Endothelial cell of umbilical vein (primary cell): ENCODE measurements at regions not wholly inside any gene's neighbourhood (a gene's known extent, or its start where the extent isn't known, plus 50 kb on each side); places are given as distances from the start of the nearest gene placed in this dataset.

ENCODE experiments used
- BruUV-seq: library from RNA; stranded (reverse); fragments of 400-500 nt; replicated peaks from 2 replicates; lab custom pipeline; 2021; lab: Mats Ljungman, UMichigan
- CTCF ChIA-PET: fragments of 300-600, 350-600 bp; sonication (Branson Sonifier 250); formaldehyde crosslinking; loops from one replicate; lab custom pipeline; 2021; ENCODE audit warnings: antibody characterized with exemption, inconsistent platforms; lab: Charles Lee
- POLR2A ChIA-PET: fragments of 300-600, 350-600 bp; sonication (Branson Sonifier 250); formaldehyde crosslinking; loops from one replicate; lab custom pipeline; 2021; ENCODE audit warnings: antibody characterized with exemption, inconsistent platforms; lab: Charles Lee
- DNase-seq: peaks from one replicate; pipeline ENCODE4 v3.0.0-alpha.2; 2011; ENCODE audit warnings: low read depth, low spot score
- FAIRE-seq: peaks from 2 replicates; lab custom pipeline; 2011; peaks lifted over from hg19 to GRCh38; lab: Jason Lieb, UNC
- H2AFZ ChIP-seq: 2 replicates; pipeline ENCODE4 v1.6.0; 2012; ENCODE audit warnings: low read depth, low read length, control low read depth, inconsistent platforms
- H3K27ac ChIP-seq: 2 replicates; pipeline ENCODE4 v1.5.1; 2011; ENCODE audit warnings: low read depth, mild to moderate bottlenecking, control low read depth, low read length, moderate library complexity; ENCODE audit not compliant: insufficient read depth
- H3K27me3 ChIP-seq, 2 experiments: 2 replicates each; pipeline versions ENCODE4 v1.6.0 to v1.6.1; 2011; ENCODE audit warnings: low read length in 2 of 2, mixed read lengths in 1 of 2; ENCODE audit not compliant: control insufficient read depth in 2 of 2, insufficient read depth in 2 of 2
- H3K36me3 ChIP-seq, 2 experiments: 2 replicates in 1 of 2; 3 replicates in 1 of 2; pipeline ENCODE4 v1.5.1; 2011; ENCODE audit warnings: low read length in 2 of 2, mild to moderate bottlenecking in 1 of 2, moderate library complexity in 1 of 2; ENCODE audit not compliant: control insufficient read depth in 2 of 2, insufficient read depth in 2 of 2; ENCODE audit errors: extremely low read depth in 1 of 2
- H3K4me1 ChIP-seq: 3 replicates; pipeline ENCODE4 v1.5.1; 2011; ENCODE audit warnings: mild to moderate bottlenecking, low read length; ENCODE audit not compliant: control insufficient read depth, insufficient read depth; ENCODE audit errors: extremely low read depth
- H3K4me2 ChIP-seq: 2 replicates; pipeline ENCODE4 v1.6.1; 2011; ENCODE audit warnings: low read length, control low read depth, mixed read lengths; ENCODE audit not compliant: insufficient read depth
- H3K4me3 ChIP-seq, 3 experiments: fragments of 200-600 bp in 1 of 3; sonication (generic), shearing (Covaris generic) in 1 of 3; replicated peaks in 1 of 3; 2 replicates each; pipeline ENCODE4 v1.5.1; 2011 to 2016; ENCODE audit warnings: control low read depth in 3 of 3, low read length in 3 of 3, mild to moderate bottlenecking in 2 of 3, inconsistent platforms in 1 of 3, low read depth in 1 of 3, moderate library complexity in 1 of 3; ENCODE audit not compliant: insufficient read depth in 1 of 3
- H3K79me2 ChIP-seq: 2 replicates; pipeline ENCODE4 v1.6.0; 2012; ENCODE audit warnings: low read length, inconsistent platforms; ENCODE audit not compliant: control insufficient read depth, insufficient read depth
- H3K9ac ChIP-seq: replicated peaks from 2 replicates; pipeline ENCODE3; 2011; ENCODE audit warnings: low read length, control low read depth; ENCODE audit not compliant: insufficient read depth; ENCODE audit errors: extremely low read depth
- H3K9me1 ChIP-seq: replicated peaks from 3 replicates; pipeline ENCODE4 v1.6.0; 2011; ENCODE audit warnings: mild to moderate bottlenecking, low read length; ENCODE audit not compliant: control insufficient read depth, insufficient read depth; ENCODE audit errors: extremely low read depth
- H3K9me3 ChIP-seq: replicated peaks from 2 replicates; pipeline ENCODE4 v1.5.1; 2012; ENCODE audit warnings: low read length, inconsistent platforms; ENCODE audit not compliant: control insufficient read depth, insufficient read depth
- H4K20me1 ChIP-seq: replicated peaks from 2 replicates; pipeline ENCODE3; 2011; ENCODE audit warnings: mild to moderate bottlenecking, low read length; ENCODE audit not compliant: control insufficient read depth, insufficient read depth; ENCODE audit errors: extremely low read depth
- CTCF ChIP-seq, 2 donors: IDR thresholded peaks; 1 replicate in 1 of 2; 2 replicates in 1 of 2; pipeline ENCODE4 v1.5.1; 2011; ENCODE audit warnings: low read length in 2 of 2, mild to moderate bottlenecking in 2 of 2, moderate library complexity in 2 of 2, control low read depth in 1 of 2, inconsistent platforms in 1 of 2, low read depth in 1 of 2; ENCODE audit not compliant: insufficient read depth in 1 of 2; ENCODE audit errors: extremely low read depth in 1 of 2
- EZH2 ChIP-seq: IDR thresholded peaks from 2 replicates; pipeline ENCODE4 v1.6.1; 2012; ENCODE audit warnings: borderline replicate concordance, low read depth, mild to moderate bottlenecking, moderate library complexity, low read length, inconsistent platforms; ENCODE audit not compliant: severe bottlenecking
- FOS ChIP-seq: IDR thresholded peaks from 2 replicates; pipeline ENCODE4 v1.6.1; 2011; ENCODE audit warnings: mild to moderate bottlenecking, low read length, moderate library complexity, borderline replicate concordance; ENCODE audit not compliant: insufficient read depth
- GATA2 ChIP-seq: IDR thresholded peaks from 2 replicates; pipeline ENCODE4 v1.7.0; 2011; ENCODE audit warnings: low read depth, mild to moderate bottlenecking, moderate library complexity, mixed read lengths, low read length; ENCODE audit not compliant: insufficient read length, insufficient read depth
- JUN ChIP-seq: IDR thresholded peaks from 2 replicates; pipeline ENCODE4 v1.6.1; 2011; ENCODE audit warnings: borderline replicate concordance, low read depth; ENCODE audit not compliant: insufficient read length, insufficient read depth
- MYC ChIP-seq: IDR thresholded peaks from one replicate; pipeline ENCODE4 v1.6.1; 2011; ENCODE audit warnings: mild to moderate bottlenecking, low read depth, low read length
- POLR2A ChIP-seq: IDR thresholded peaks from 2 replicates; pipeline ENCODE4 v1.6.1; 2012; ENCODE audit warnings: low read depth, mild to moderate bottlenecking, control low read depth, low read length
- POLR2AphosphoS5 ChIP-seq: IDR thresholded peaks from 2 replicates; pipeline ENCODE4 v1.6.1; 2012; ENCODE audit warnings: low read depth, mild to moderate bottlenecking, control low read depth, low read length, moderate library complexity; ENCODE audit not compliant: insufficient read depth
- dilution Hi-C: fragments of 300-500 bp; cut with MboI; formaldehyde crosslinking; loops from one replicate; pipeline ENCODE4 v1.15.0; 2019; ENCODE audit warnings: low sequenced_read_pairs; ENCODE audit not compliant: extremely low pct_ligation_motif_present
- intact Hi-C: fragments of 100-400 bp; cut with micrococcal nuclease; formaldehyde crosslinking; loops from one replicate; pipeline ENCODE4 v1.10.0; 2022
- TF ChIP-seq, protein P1 (sequence below): IDR thresholded peaks from 2 replicates; pipeline ENCODE4 v1.6.1; 2011; ENCODE audit not compliant: insufficient read depth, insufficient read length

DNA sequence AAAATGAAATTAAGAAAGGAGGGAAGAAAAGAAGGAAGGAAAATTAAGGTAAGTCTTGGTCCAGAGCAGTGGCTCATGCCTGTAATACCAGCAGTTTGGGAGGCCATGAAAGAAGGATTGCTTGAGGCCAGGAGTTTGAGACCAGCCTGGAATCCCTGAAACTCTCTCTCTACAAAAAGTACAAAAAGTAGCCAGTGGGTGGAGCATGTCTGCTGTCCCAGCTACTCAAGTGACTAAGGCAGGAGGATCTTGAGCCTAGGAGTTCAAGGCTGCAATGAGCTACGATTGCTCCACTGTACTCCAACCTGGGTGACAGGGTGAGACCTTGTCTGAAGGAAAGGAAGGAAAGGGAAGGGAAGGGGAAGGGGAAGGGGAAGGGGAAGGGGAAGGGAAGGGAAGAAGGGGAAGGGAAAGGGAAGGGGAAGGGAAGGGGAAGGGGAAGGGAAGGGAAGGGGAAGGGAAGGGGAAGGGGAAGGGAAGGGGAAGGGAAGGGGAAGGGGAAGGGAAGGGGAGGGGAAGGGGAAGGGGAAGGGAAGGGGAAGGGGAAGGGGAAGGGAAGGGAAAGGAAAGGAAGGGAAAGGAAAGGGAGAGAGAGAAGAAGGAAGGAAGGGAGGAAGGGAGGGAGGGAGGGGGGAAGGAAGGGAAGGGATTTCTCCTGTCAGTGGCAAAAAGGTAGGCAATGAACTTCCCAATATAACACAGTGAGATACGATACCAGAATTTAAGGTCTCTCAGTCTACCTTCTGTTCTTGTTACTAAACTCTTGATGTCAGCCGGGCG is 412.8 kb downstream of the CMPK2 start:
- Histone ChIP-seq H3K79me2 (no peaks in the 10 kb centered on the region), H3K36me3 (no peaks in the 10 kb centered on the region), H3K4me2 (no peak overlapping the region), H3K4me1 (no peaks in the 10 kb centered on the region), H3K4me3 (no peak overlapping the region), H3K27ac (no peak overlapping the region), H3K27me3 (no peaks in the 10 kb centered on the region), H3K9me3 (no peaks in the 10 kb centered on the region), H4K20me1 (no peaks in the 10 kb centered on the region), H3K9ac (no peak overlapping the region), H3K9me1 (no peaks in the 10 kb centered on the region), H2AFZ (no peak overlapping the region)
- BruUV-seq: no TSS peak
- CTCF ChIA-PET: no interaction called here
- dilution Hi-C loops (no loop called here), intact Hi-C loops (no loop called here)
- POLR2A ChIA-PET: no interaction called here
- no peak for TF ChIP-seq FOS
- TF ChIP-seq POLR2AphosphoS5: no peak
- TF ChIP-seq, protein P1, sequence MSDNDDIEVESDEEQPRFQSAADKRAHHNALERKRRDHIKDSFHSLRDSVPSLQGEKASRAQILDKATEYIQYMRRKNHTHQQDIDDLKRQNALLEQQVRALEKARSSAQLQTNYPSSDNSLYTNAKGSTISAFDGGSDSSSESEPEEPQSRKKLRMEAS: no peak
- no peak for TF ChIP-seq CTCF (IDR thresholded peaks at IDR 0.05; ENCODE audit: extremely low read depth in 1 of 2, insufficient read depth in 1 of 2, low read depth in 1 of 2, low read length in 2 of 2)
- TF ChIP-seq MYC: no peak
- TF ChIP-seq EZH2: no peak
- no peak for TF ChIP-seq POLR2A
- no peak for TF ChIP-seq JUN
- no peak for TF ChIP-seq GATA2
- FAIRE-seq (no peak), DNase-seq (no peak)
